ENCODE measurements at regions not wholly inside any gene's neighbourhood (a gene's known extent, or its start where the extent isn't known, plus 50 kb on each side); places are given as distances from the start of the nearest gene placed in this dataset.

- TF ChIP-seq POLR2A (IDR thresholded peaks at IDR 0.05), result no peak
- TF ChIP-seq, protein P1, sequence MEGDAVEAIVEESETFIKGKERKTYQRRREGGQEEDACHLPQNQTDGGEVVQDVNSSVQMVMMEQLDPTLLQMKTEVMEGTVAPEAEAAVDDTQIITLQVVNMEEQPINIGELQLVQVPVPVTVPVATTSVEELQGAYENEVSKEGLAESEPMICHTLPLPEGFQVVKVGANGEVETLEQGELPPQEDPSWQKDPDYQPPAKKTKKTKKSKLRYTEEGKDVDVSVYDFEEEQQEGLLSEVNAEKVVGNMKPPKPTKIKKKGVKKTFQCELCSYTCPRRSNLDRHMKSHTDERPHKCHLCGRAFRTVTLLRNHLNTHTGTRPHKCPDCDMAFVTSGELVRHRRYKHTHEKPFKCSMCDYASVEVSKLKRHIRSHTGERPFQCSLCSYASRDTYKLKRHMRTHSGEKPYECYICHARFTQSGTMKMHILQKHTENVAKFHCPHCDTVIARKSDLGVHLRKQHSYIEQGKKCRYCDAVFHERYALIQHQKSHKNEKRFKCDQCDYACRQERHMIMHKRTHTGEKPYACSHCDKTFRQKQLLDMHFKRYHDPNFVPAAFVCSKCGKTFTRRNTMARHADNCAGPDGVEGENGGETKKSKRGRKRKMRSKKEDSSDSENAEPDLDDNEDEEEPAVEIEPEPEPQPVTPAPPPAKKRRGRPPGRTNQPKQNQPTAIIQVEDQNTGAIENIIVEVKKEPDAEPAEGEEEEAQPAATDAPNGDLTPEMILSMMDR (IDR thresholded peaks at IDR 0.05 in 4 of 5, conservative IDR thresholded peaks at IDR 0.05 in 1 of 5), result no peak
Measured at GRCh38 chr12:127174881-127175280, 1092.1 kb upstream of the TMEM132C start.

Measured in gastrocnemius medialis (tissue), 4 donors.